GM21526 (cell line): ENCODE measurements at regions not wholly inside any gene's neighbourhood (a gene's known extent, or its start where the extent isn't known, plus 50 kb on each side); places are given as distances from the start of the nearest gene placed in this dataset.

ENCODE experiments used
- ATAC-seq: cut with Tn5 transposase; IDR thresholded peaks from one replicate; pipeline ENCODE4 v1.9.1; 2021; ENCODE audit warnings: moderate library complexity; ENCODE audit not compliant: unreplicated experiment, low FRiP score

GRCh38 chr9:19516348-19516747 lies 107.5 kb downstream of the ACER2 start:
- no peak for ATAC-seq

- no peak for ATAC-seq
Observed at GRCh38 chr9:19513671-19514275, 105.0 kb downstream of the ACER2 start.

GRCh38 chr9:19512103-19512832 lies 103.5 kb downstream of the ACER2 start:
- no peak for ATAC-seq

- ATAC-seq, result no peak
Observed at GRCh38 chr9:19511694-19512093, 102.9 kb downstream of the ACER2 start.

- ATAC-seq, result no peak
Observed at GRCh38 chr9:19510907-19511306, 102.1 kb downstream of the ACER2 start.
